Neural progenitor cell (in vitro differentiated cells): ENCODE measurements at regions not wholly inside any gene's neighbourhood (a gene's known extent, or its start where the extent isn't known, plus 50 kb on each side); places are given as distances from the start of the nearest gene placed in this dataset.
A peak's percentile ranks its signal among the peaks of the same experiment; 100 is the strongest.

ENCODE experiments used
- DNase-seq: peaks from one replicate; pipeline ENCODE4 v3.0.0-alpha.2; 2016; ENCODE audit warnings: low spot score
- H2AFZ ChIP-seq: fragments of 200-600 bp; sonication (generic); replicated peaks from 2 replicates; pipeline ENCODE4 v1.6.1; 2016; ENCODE audit warnings: antibody characterized with exemption
- H3F3A ChIP-seq: fragments of 200-600 bp; sonication (generic); 2 replicates; pipeline ENCODE4 v1.6.1; 2016; ENCODE audit warnings: antibody characterized with exemption, low read depth
- H3K27ac ChIP-seq: fragments of 200-600 bp; sonication (generic); 2 replicates; pipeline ENCODE4 v1.5.1; 2016; ENCODE audit warnings: mild to moderate bottlenecking
- H3K27me3 ChIP-seq: fragments of 200-600 bp; sonication (generic); 2 replicates; pipeline ENCODE4 v1.6.1; 2016; ENCODE audit warnings: mild to moderate bottlenecking, moderate library complexity
- H3K36me3 ChIP-seq: fragments of 200-600 bp; sonication (generic); 2 replicates; pipeline ENCODE4 v1.5.1; 2016
- H3K4me1 ChIP-seq: fragments of 200-600 bp; sonication (generic); 2 replicates; pipeline ENCODE4 v1.6.1; 2016; ENCODE audit warnings: mixed run types
- H3K4me2 ChIP-seq: fragments of 200-600 bp; sonication (generic); 2 replicates; pipeline ENCODE4 v1.6.1; 2016
- H3K4me3 ChIP-seq: fragments of 200-600 bp; sonication (generic); 2 replicates; pipeline ENCODE4 v1.5.1; 2016
- H3K79me2 ChIP-seq: fragments of 200-600 bp; sonication (generic); 2 replicates; pipeline ENCODE4 v1.6.1; 2016; ENCODE audit warnings: low read depth
- H3K9ac ChIP-seq: fragments of 200-600 bp; sonication (generic); 2 replicates; pipeline ENCODE4 v1.6.1; 2016
- H3K9me3 ChIP-seq: fragments of 200-600 bp; sonication (generic); 2 replicates; pipeline ENCODE4 v1.5.1; 2016; ENCODE audit warnings: low read depth
- H4K20me1 ChIP-seq: fragments of 200-600 bp; sonication (generic); 2 replicates; pipeline ENCODE4 v1.6.1; 2016; ENCODE audit warnings: low read depth
- H3K27ac Mint-ChIP-seq: 3 replicates; pipeline ENCODE4 v1.8.0; 2021; ENCODE audit warnings: mixed read lengths
- H3K27me3 Mint-ChIP-seq: 2 replicates; pipeline ENCODE4 v1.8.0; 2022; ENCODE audit warnings: low read depth, mild to moderate bottlenecking, inconsistent platforms, moderate library complexity, mixed read lengths; ENCODE audit not compliant: insufficient read depth
- H3K36me3 Mint-ChIP-seq: 3 replicates; pipeline ENCODE4 v1.8.0; 2021; ENCODE audit warnings: mixed read lengths
- H3K4me1 Mint-ChIP-seq: 3 replicates; pipeline ENCODE4 v1.8.0; 2021; ENCODE audit warnings: mixed read lengths
- H3K4me3 Mint-ChIP-seq: 3 replicates; pipeline ENCODE4 v1.8.0; 2021; ENCODE audit warnings: mild to moderate bottlenecking, moderate library complexity, mixed read lengths
- H3K9me3 Mint-ChIP-seq: 3 replicates; pipeline ENCODE4 v1.8.0; 2020; ENCODE audit warnings: mixed read lengths
- CTCF ChIP-seq: fragments of 200-600 bp; sonication (generic); IDR thresholded peaks from 2 replicates; pipeline ENCODE4 v1.5.1; 2017; ENCODE audit warnings: antibody characterized with exemption, mild to moderate bottlenecking
- EZH2 ChIP-seq: fragments of 200-600 bp; sonication (generic); IDR thresholded peaks from 2 replicates; pipeline ENCODE4 v1.6.1; 2017; ENCODE audit warnings: antibody characterized with exemption, mild to moderate bottlenecking, moderate library complexity
- EZH2phosphoT487 ChIP-seq: fragments of 200-600 bp; sonication (generic); IDR thresholded peaks from 2 replicates; pipeline ENCODE4 v1.6.1; 2017; ENCODE audit warnings: antibody characterized with exemption

GRCh38 chr9:107905308-107906020, 415.9 kb upstream of the KLF4 start:
- no peaks in the 10 kb centered on the region for H3K36me3 ChIP-seq
- no peak overlapping the region for H3K4me3 Mint-ChIP-seq
- no peak overlapping the region for H3K27ac Mint-ChIP-seq
- H3K9me3 Mint-ChIP-seq = no peaks in the 10 kb centered on the region
- peaks cover 3% of the 10 kb centered on the region for H3K27me3 Mint-ChIP-seq
- H3F3A ChIP-seq = no peaks in the 10 kb centered on the region
- H3K4me1 Mint-ChIP-seq = peaks cover 9% of the 10 kb centered on the region
- TF ChIP-seq EZH2 (no peak), CTCF (no peak), EZH2phosphoT487 (no peak)
- H4K20me1 ChIP-seq = no peaks in the 10 kb centered on the region
- H3K79me2 ChIP-seq = no peaks in the 10 kb centered on the region
- H3K36me3 Mint-ChIP-seq = no peaks in the 10 kb centered on the region
- H3K9me3 ChIP-seq = no peaks in the 10 kb centered on the region
- H3K4me2 ChIP-seq = no peak overlapping the region
- H3K27me3 ChIP-seq = no peaks in the 10 kb centered on the region
- H3K4me1 ChIP-seq = no peaks in the 10 kb centered on the region
- peak overlapping the region; percentile 37 for H2AFZ ChIP-seq
- no peak overlapping the region for H3K27ac ChIP-seq
- no peak for DNase-seq
- H3K4me3 ChIP-seq = no peak overlapping the region
- H3K9ac ChIP-seq = no peak overlapping the region

- H3K4me1 ChIP-seq = no peaks in the 10 kb centered on the region
- no peak overlapping the region for H3K4me2 ChIP-seq
- H2AFZ ChIP-seq = no peak overlapping the region
- H3K27ac ChIP-seq = no peak overlapping the region
- H3K9me3 ChIP-seq = no peaks in the 10 kb centered on the region
- H3K4me3 ChIP-seq = no peak overlapping the region
- Mint-ChIP-seq H3K27ac (no peak overlapping the region), H3K9me3 (no peaks in the 10 kb centered on the region), H3K4me3 (no peak overlapping the region), H3K27me3 (peaks cover 5% of the 10 kb centered on the region), H3K36me3 (no peaks in the 10 kb centered on the region), H3K4me1 (no peaks in the 10 kb centered on the region)
- H3K36me3 ChIP-seq = no peaks in the 10 kb centered on the region
- DNase-seq = no peak
- no peaks in the 10 kb centered on the region for H4K20me1 ChIP-seq
- no peaks in the 10 kb centered on the region for H3F3A ChIP-seq
- TF ChIP-seq CTCF = no peak
- no peak for TF ChIP-seq EZH2
- TF ChIP-seq EZH2phosphoT487 = no peak
- no peaks in the 10 kb centered on the region for H3K79me2 ChIP-seq
- no peaks in the 10 kb centered on the region for H3K27me3 ChIP-seq
- H3K9ac ChIP-seq = no peak overlapping the region
These were observed 410.4 kb upstream of the KLF4 start for GRCh38 chr9:107899961-107900330.

GRCh38 chr9:107898761-107899160, 409.2 kb upstream of the KLF4 start:
- Histone ChIP-seq H3K27me3 (no peaks in the 10 kb centered on the region), H3K27ac (no peak overlapping the region), H3K4me2 (no peak overlapping the region), H3K79me2 (no peaks in the 10 kb centered on the region), H3K36me3 (no peaks in the 10 kb centered on the region), H3K4me1 (no peaks in the 10 kb centered on the region), H3F3A (no peaks in the 10 kb centered on the region), H3K4me3 (no peak overlapping the region), H3K9me3 (no peaks in the 10 kb centered on the region), H4K20me1 (no peaks in the 10 kb centered on the region), H2AFZ (no peak overlapping the region), H3K9ac (no peak overlapping the region)
- Mint-ChIP-seq H3K4me3 (no peak overlapping the region), H3K4me1 (no peaks in the 10 kb centered on the region), H3K27ac (no peak overlapping the region), H3K9me3 (no peaks in the 10 kb centered on the region), H3K27me3 (peaks cover 5% of the 10 kb centered on the region), H3K36me3 (no peaks in the 10 kb centered on the region)
- no peak for DNase-seq
- no peak for TF ChIP-seq EZH2
- no peak for TF ChIP-seq CTCF
